GM21576 (cell line): ENCODE measurements at regions not wholly inside any gene's neighbourhood (a gene's known extent, or its start where the extent isn't known, plus 50 kb on each side); places are given as distances from the start of the nearest gene placed in this dataset.
A peak's percentile ranks its signal among the peaks of the same experiment; 100 is the strongest.
"Not testable (repeated sequence)": the region's sequence is repeated elsewhere in the genome, so short reads cannot be mapped to it uniquely, and the experiment has no call there.

Experiments used
- ATAC-seq: cut with Tn5 transposase; IDR thresholded peaks from one replicate; pipeline ENCODE4 v1.9.1; 2021; ENCODE audit warnings: mild to moderate bottlenecking, moderate library complexity; ENCODE audit not compliant: unreplicated experiment

GRCh38 chr5:72599519-72600370 is 92.5 kb upstream of the ZNF366 start:
- no peak for ATAC-seq

GRCh38 chr5:72599065-72599433 is 91.8 kb upstream of the ZNF366 start:
- ATAC-seq, result no peak

GRCh38 chr5:72598401-72599064 is 91.3 kb upstream of the ZNF366 start:
- ATAC-seq, result no peak

GRCh38 chr5:72597456-72597948 is 90.3 kb upstream of the ZNF366 start:
- no peak for ATAC-seq

- no peak for ATAC-seq
Observed at GRCh38 chr5:72596956-72597355, 89.7 kb upstream of the ZNF366 start.

GRCh38 chr5:72588640-72589039 is 81.4 kb upstream of the ZNF366 start:
- ATAC-seq, result no peak

GRCh38 chr5:72587661-72588308 is 80.6 kb upstream of the ZNF366 start:
- ATAC-seq, result no peak

GRCh38 chr5:72586788-72587530 is 79.7 kb upstream of the ZNF366 start:
- no peak for ATAC-seq

GRCh38 chr5:72584466-72584865 is 77.3 kb upstream of the ZNF366 start:
- peak; percentile 53 for ATAC-seq

- not testable (repeated sequence) for ATAC-seq
Observed at GRCh38 chr5:72579290-72579689, 72.1 kb upstream of the ZNF366 start.

- ATAC-seq, result no peak
Observed at GRCh38 chr5:72572236-72572765, 65.1 kb upstream of the ZNF366 start.

GRCh38 chr5:72569408-72569944 is 62.3 kb upstream of the ZNF366 start:
- no peak for ATAC-seq

GRCh38 chr5:72566746-72567145 is 59.5 kb upstream of the ZNF366 start:
- ATAC-seq, result no peak

- no peak for ATAC-seq
Observed at GRCh38 chr5:72565513-72566289, 58.5 kb upstream of the ZNF366 start.

- no peak for ATAC-seq
Observed at GRCh38 chr5:72562717-72563116, 55.5 kb upstream of the ZNF366 start.

GRCh38 chr5:72561148-72561972 is 54.1 kb upstream of the ZNF366 start:
- no peak for ATAC-seq

GRCh38 chr5:72559866-72560766 is 52.9 kb upstream of the ZNF366 start:
- no peak for ATAC-seq

GRCh38 chr5:72558383-72558782 is 51.2 kb upstream of the ZNF366 start:
- ATAC-seq, result no peak
